NCI-H2171 treated with DMSO at 0.1 percent for 48 hours (cell line): ENCODE measurements at regions not wholly inside any gene's neighbourhood (a gene's known extent, or its start where the extent isn't known, plus 50 kb on each side); places are given as distances from the start of the nearest gene placed in this dataset.
"Not testable (repeated sequence)": the region's sequence is repeated elsewhere in the genome, so short reads cannot be mapped to it uniquely, and the experiment has no call there.

Experiments used
- DNase-seq: peaks from one replicate; lab custom pipeline; 2025; lab: John Stamatoyannopoulos, UW

- DNase-seq: not testable (repeated sequence)
Observed at GRCh38 chr5:34329201-34329600, 286.2 kb upstream of the C1QTNF3 start.

- not testable (repeated sequence) for DNase-seq
Observed at GRCh38 chr5:34329611-34330108, 286.6 kb upstream of the C1QTNF3 start.

GRCh38 chr5:34331928-34332454, 289.0 kb upstream of the C1QTNF3 start:
- DNase-seq: not testable (repeated sequence)

GRCh38 chr5:34339408-34340001, 296.5 kb upstream of the C1QTNF3 start:
- peak; percentile 18 for DNase-seq

GRCh38 chr5:34354440-34354839, 301.7 kb upstream of the RAI14 start:
- not testable (repeated sequence) for DNase-seq

- not testable (repeated sequence) for DNase-seq
Observed at GRCh38 chr5:34371417-34371816, 284.7 kb upstream of the RAI14 start.

GRCh38 chr5:34371817-34372216, 284.3 kb upstream of the RAI14 start:
- DNase-seq: not testable (repeated sequence)

- not testable (repeated sequence) for DNase-seq
Observed at GRCh38 chr5:34372739-34373138, 283.4 kb upstream of the RAI14 start.

- not testable (repeated sequence) for DNase-seq
Observed at GRCh38 chr5:34377651-34378050, 278.5 kb upstream of the RAI14 start.

- not testable (repeated sequence) for DNase-seq
Observed at GRCh38 chr5:34378498-34378897, 277.6 kb upstream of the RAI14 start.

- not testable (repeated sequence) for DNase-seq
Observed at GRCh38 chr5:34388754-34389153, 267.4 kb upstream of the RAI14 start.

- DNase-seq: no peak
Observed at GRCh38 chr5:34409373-34409772, 246.8 kb upstream of the RAI14 start.

- DNase-seq: no peak
Observed at GRCh38 chr5:34410411-34411139, 245.6 kb upstream of the RAI14 start.

GRCh38 chr5:34411470-34412346, 244.4 kb upstream of the RAI14 start:
- peak; percentile 35 for DNase-seq

GRCh38 chr5:34412736-34413135, 243.4 kb upstream of the RAI14 start:
- DNase-seq: no peak

- no peak for DNase-seq
Observed at GRCh38 chr5:34415559-34416198, 240.4 kb upstream of the RAI14 start.

GRCh38 chr5:34416501-34417008, 239.6 kb upstream of the RAI14 start:
- no peak for DNase-seq

- DNase-seq: not testable (repeated sequence)
Observed at GRCh38 chr5:34420191-34420590, 235.9 kb upstream of the RAI14 start.

GRCh38 chr5:34436761-34437501, 219.2 kb upstream of the RAI14 start:
- no peak for DNase-seq

- no peak for DNase-seq
Observed at GRCh38 chr5:34439601-34440000, 216.5 kb upstream of the RAI14 start.

GRCh38 chr5:34441767-34442166, 214.4 kb upstream of the RAI14 start:
- not testable (repeated sequence) for DNase-seq
